HEK293 (cell line): ENCODE measurements at regions not wholly inside any gene's neighbourhood (a gene's known extent, or its start where the extent isn't known, plus 50 kb on each side); places are given as distances from the start of the nearest gene placed in this dataset.
A peak's percentile ranks its signal among the peaks of the same experiment; 100 is the strongest.

Experiments
- CTCF ChIA-PET: fragments of 350-600 bp; formaldehyde crosslinking; extraction: SDS; loops from one replicate; lab custom pipeline; 2021; ENCODE audit warnings: antibody characterized with exemption; lab: Yijun Ruan, JAX
- POLR2A ChIA-PET: fragments of 300-600 bp; formaldehyde crosslinking; extraction: SDS; loops from one replicate; lab custom pipeline; 2020; ENCODE audit warnings: antibody characterized with exemption, inconsistent platforms; lab: Yijun Ruan, JAX
- H3K27ac ChIP-seq: fragments of 200-500 bp; sonication (Bioruptor generic); 2 replicates; pipeline ENCODE4 v1.5.1; 2014; ENCODE audit warnings: low read depth, low read length, control low read depth, inconsistent platforms; ENCODE audit errors: extremely low read depth
- H3K36me3 ChIP-seq, 2 experiments: fragments of 200-500 bp in 1 of 2; sonication (Bioruptor generic) in 1 of 2; 1 replicate in 1 of 2; 2 replicates in 1 of 2; pipeline ENCODE4 v1.5.1; 2014 to 2017; ENCODE audit warnings: inconsistent platforms in 2 of 2, low read length in 2 of 2; ENCODE audit not compliant: control insufficient read depth in 2 of 2, insufficient read depth in 1 of 2
- H3K4me1 ChIP-seq: fragments of 200-500 bp; sonication (Bioruptor generic); 2 replicates; pipeline ENCODE4 v1.5.1; 2014; ENCODE audit warnings: mild to moderate bottlenecking, low read length, inconsistent platforms; ENCODE audit not compliant: control insufficient read depth, insufficient read depth
- H3K4me3 ChIP-seq: 2 replicates; pipeline ENCODE4 v1.5.1; 2011; ENCODE audit warnings: low read depth, mild to moderate bottlenecking, control low read depth, low read length, moderate library complexity
- H3K9me3 ChIP-seq: fragments of 200-500 bp; sonication (Bioruptor generic); 2 replicates; pipeline ENCODE4 v1.5.1; 2014; ENCODE audit warnings: low read depth, low read length, inconsistent platforms; ENCODE audit not compliant: control insufficient read depth, insufficient read depth
- ATF2 ChIP-seq: fragments of 450-650 bp; formaldehyde crosslinking; IDR thresholded peaks from 2 replicates; pipeline ENCODE4 v1.5.1; 2016; ENCODE audit warnings: missing biosample characterization, missing genetic modification characterization, low read depth
- BCL11A ChIP-seq: fragments of 450-650 bp; formaldehyde crosslinking; IDR thresholded peaks from 2 replicates; pipeline ENCODE4 v1.5.1; 2016; ENCODE audit warnings: low read depth, missing biosample characterization, missing genetic modification characterization
- HOXA7 ChIP-seq: sonication (generic); formaldehyde crosslinking; IDR thresholded peaks from 2 replicates; pipeline ENCODE4 v1.8.1; 2022; ENCODE audit warnings: missing genetic modification reagents, borderline replicate concordance
- IKZF3 ChIP-seq: fragments of 450-650 bp; IDR thresholded peaks from 2 replicates; pipeline ENCODE4 v1.5.0; 2018; ENCODE audit warnings: missing biosample characterization, mild to moderate bottlenecking, missing genetic modification characterization, moderate library complexity
- KLF1 ChIP-seq: fragments of 450-650 bp; formaldehyde crosslinking; IDR thresholded peaks from 2 replicates; pipeline ENCODE4 v1.5.1; 2016; ENCODE audit warnings: missing biosample characterization, missing genetic modification characterization
- KLF10 ChIP-seq: fragments of 450-650 bp; IDR thresholded peaks from 2 replicates; pipeline ENCODE4 v1.5.1; 2018; ENCODE audit warnings: missing biosample characterization, mild to moderate bottlenecking, missing genetic modification characterization
- OSR2 ChIP-seq: fragments of 450-650 bp; formaldehyde crosslinking; IDR thresholded peaks from 2 replicates; pipeline ENCODE4 v1.5.1; 2016; ENCODE audit warnings: missing biosample characterization, missing genetic modification characterization
- PRDM6 ChIP-seq: fragments of 450-650 bp; formaldehyde crosslinking; IDR thresholded peaks from 2 replicates; pipeline ENCODE4 v1.5.1; 2017; ENCODE audit warnings: missing biosample characterization, missing genetic modification characterization
- SP2 ChIP-seq: fragments of 450-650 bp; formaldehyde crosslinking; IDR thresholded peaks from 2 replicates; pipeline ENCODE4 v1.5.1; 2016; ENCODE audit warnings: missing biosample characterization, missing genetic modification characterization
- SP7 ChIP-seq: fragments of 450-650 bp; formaldehyde crosslinking; IDR thresholded peaks from 2 replicates; pipeline ENCODE4 v1.5.1; 2016; ENCODE audit warnings: missing biosample characterization, missing genetic modification characterization
- WT1 ChIP-seq: fragments of 450-650 bp; formaldehyde crosslinking; IDR thresholded peaks from 2 replicates; pipeline ENCODE4 v1.5.1; 2016; ENCODE audit warnings: missing biosample characterization, missing genetic modification characterization
- ZBTB11 ChIP-seq: fragments of 450-650 bp; formaldehyde crosslinking; conservative IDR thresholded peaks from 2 replicates; pipeline ENCODE4 v1.5.1; 2016; ENCODE audit warnings: low read depth, missing biosample characterization, missing genetic modification characterization
- ZBTB17 ChIP-seq: fragments of 450-650 bp; formaldehyde crosslinking; IDR thresholded peaks from 2 replicates; pipeline ENCODE4 v1.5.1; 2016; ENCODE audit warnings: missing biosample characterization, missing genetic modification characterization
- ZFP69B ChIP-seq: fragments of 450-650 bp; formaldehyde crosslinking; IDR thresholded peaks from 2 replicates; pipeline ENCODE4 v1.5.1; 2016; ENCODE audit warnings: missing biosample characterization, missing genetic modification characterization
- ZNF2 ChIP-seq: fragments of 450-650 bp; formaldehyde crosslinking; IDR thresholded peaks from 2 replicates; pipeline ENCODE4 v1.5.1; 2016; ENCODE audit warnings: missing biosample characterization, missing genetic modification characterization
- ZNF274 ChIP-seq, 2 experiments: fragments of 200-500 bp in 1 of 2; fragments of 450-650 bp in 1 of 2; sonication (Bioruptor generic) in 1 of 2; formaldehyde crosslinking in 1 of 2; IDR thresholded peaks; 2 replicates each; pipeline versions ENCODE4 v1.5.1 to v1.6.1; 2014 to 2016; ENCODE audit warnings: borderline replicate concordance in 1 of 2, inconsistent platforms in 1 of 2, low read length in 1 of 2, missing biosample characterization in 1 of 2, missing genetic modification characterization in 1 of 2
- ZNF324 ChIP-seq: fragments of 450-650 bp; formaldehyde crosslinking; IDR thresholded peaks from 2 replicates; pipeline ENCODE4 v1.5.1; 2016; ENCODE audit warnings: missing biosample characterization, missing genetic modification characterization
- ZNF335 ChIP-seq: fragments of 450-650 bp; formaldehyde crosslinking; conservative IDR thresholded peaks from 2 replicates; pipeline ENCODE4 v1.5.1; 2016; ENCODE audit warnings: missing biosample characterization, missing genetic modification characterization
- ZNF404 ChIP-seq: fragments of 450-650 bp; formaldehyde crosslinking; IDR thresholded peaks from 2 replicates; pipeline ENCODE4 v1.5.1; 2017; ENCODE audit warnings: missing biosample characterization, missing genetic modification characterization
- ZNF473 ChIP-seq: fragments of 450-650 bp; formaldehyde crosslinking; IDR thresholded peaks from 2 replicates; pipeline ENCODE4 v1.5.1; 2017; ENCODE audit warnings: missing biosample characterization, missing genetic modification characterization
- ZNF544 ChIP-seq: fragments of 450-650 bp; formaldehyde crosslinking; IDR thresholded peaks from 2 replicates; pipeline ENCODE4 v1.5.0; 2017; ENCODE audit warnings: missing biosample characterization, missing genetic modification characterization
- ZNF585B ChIP-seq: fragments of 450-650 bp; formaldehyde crosslinking; IDR thresholded peaks from 2 replicates; pipeline ENCODE4 v1.5.1; 2016; ENCODE audit warnings: missing biosample characterization, missing genetic modification characterization
- ZNF624 ChIP-seq: fragments of 450-650 bp; formaldehyde crosslinking; IDR thresholded peaks from 2 replicates; pipeline ENCODE4 v1.5.1; 2017; ENCODE audit warnings: missing biosample characterization, missing genetic modification characterization
- ZNF639 ChIP-seq: fragments of 450-650 bp; formaldehyde crosslinking; IDR thresholded peaks from 2 replicates; pipeline ENCODE4 v1.5.1; 2016; ENCODE audit warnings: missing biosample characterization, missing genetic modification characterization
- ZNF692 ChIP-seq: fragments of 450-650 bp; formaldehyde crosslinking; IDR thresholded peaks from 2 replicates; pipeline ENCODE4 v1.5.1; 2016; ENCODE audit warnings: missing biosample characterization, missing genetic modification characterization
- ZSCAN5A ChIP-seq: fragments of 450-650 bp; formaldehyde crosslinking; IDR thresholded peaks from 2 replicates; pipeline ENCODE4 v1.5.1; 2016; ENCODE audit warnings: missing biosample characterization, missing genetic modification characterization
- ZXDB ChIP-seq: fragments of 450-650 bp; formaldehyde crosslinking; IDR thresholded peaks from 2 replicates; pipeline ENCODE4 v1.5.1; 2016; ENCODE audit warnings: missing biosample characterization, missing genetic modification characterization

GRCh38 chr6:56868687-56869086 lies 86.2 kb upstream of the BEND6 start:
- H3K9me3 ChIP-seq, result no peaks in the 10 kb centered on the region
- H3K27ac ChIP-seq, result peak overlapping the region; percentile 34; the same call in 1 of the 2 replicates
- POLR2A ChIA-PET, result interaction anchor here (1.0 kb wide), 1 partner anchor 24 kb away, joined by 3 read pairs; no protein-coding TSS in a partner anchor
- no peak overlapping the region for H3K4me3 ChIP-seq
- H3K36me3 ChIP-seq, result no peaks in the 10 kb centered on the region
- peaks cover 39% of the 10 kb centered on the region for H3K4me1 ChIP-seq
- CTCF ChIA-PET, result interaction anchor here (0.9 to 3.1 kb wide), 2 partner anchors 34 to 105 kb away, joined by 4 to 15 read pairs; no protein-coding TSS in a partner anchor
- TF ChIP-seq ZNF544 (no peak), ZBTB11 (tag by site-specific recombination) (no peak), ZNF585B (tag by site-specific recombination) (no peak), SP7 (tag by site-specific recombination) (peak; percentile 82), ZNF324 (tag by site-specific recombination) (no peak), OSR2 (tag by site-specific recombination) (peak; percentile 62), ZNF335 (tag by site-specific recombination) (peak; percentile 41; the same call in 1 of the 2 replicates), KLF1 (tag by site-specific recombination) (no peak), ZNF274 (IDR thresholded peaks at IDR 0.05; ENCODE audit: low read length) (no peak), ZNF274 (tag by site-specific recombination; IDR thresholded peaks at IDR 0.05; ENCODE audit: borderline replicate concordance) (no peak), ATF2 (tag by site-specific recombination) (no peak), ZNF473 (tag by site-specific recombination) (no peak), ZNF404 (tag by site-specific recombination) (no peak), ZSCAN5A (no peak), ZNF624 (no peak), ZNF639 (tag by site-specific recombination) (peak; percentile 33; the same call in 1 of the 2 replicates), HOXA7 (CRISPR knock-in tag) (no peak), ZNF692 (peak; percentile 77), SP2 (tag by site-specific recombination) (no peak), BCL11A (0 out of 2 replicates have a peak, but pooled peaks have one; percentile 35), WT1 (tag by site-specific recombination) (0 out of 2 replicates have a peak, but pooled peaks have one; percentile 28), ZFP69B (tag by site-specific recombination) (0 out of 2 replicates have a peak, but pooled peaks have one; percentile 48), ZBTB17 (no peak), ZXDB (tag by site-specific recombination) (peak; percentile 31; the same call in 1 of the 2 replicates), ZNF2 (no peak), PRDM6 (peak; percentile 79), KLF10 (tag by site-specific recombination) (peak; percentile 61; the same call in 1 of the 2 replicates), IKZF3 (0 out of 2 replicates have a peak, but pooled peaks have one; percentile 15)
